GM12878 (cell line): ENCODE measurements at regions not wholly inside any gene's neighbourhood (a gene's known extent, or its start where the extent isn't known, plus 50 kb on each side); places are given as distances from the start of the nearest gene placed in this dataset.

Source experiments
- ATAC-seq: fragments of 200-7000 bp; cut with Tn5 transposase; 3 replicates; pipeline ENCODE4 v1.9.1; 2020; ENCODE audit warnings: mild to moderate bottlenecking, moderate library complexity
- BruUV-seq: library from RNA; stranded (reverse); fragments of 400-500 nt; replicated peaks from 2 replicates; lab custom pipeline; 2021; lab: Mats Ljungman, UMichigan
- CTCF ChIA-PET: fragments of 300-600 bp; sonication (Branson Sonifier 250); formaldehyde crosslinking; extraction: SDS; loops from one replicate; lab custom pipeline; 2021; ENCODE audit warnings: inconsistent platforms; lab: Yijun Ruan, JAX
- POLR2A ChIA-PET: fragments of 350-600 bp; formaldehyde crosslinking; extraction: SDS; loops from one replicate; lab custom pipeline; 2021; ENCODE audit warnings: inconsistent platforms; lab: Charles Lee
- RAD21 ChIA-PET: fragments of 300-600 bp; sonication (Branson Sonifier 250); formaldehyde crosslinking; loops from one replicate; lab custom pipeline; 2023; ENCODE audit warnings: antibody characterized with exemption; ENCODE audit not compliant: unreplicated experiment; lab: Charles Lee
- SMC1A ChIA-PET: fragments of 300-600 bp; sonication (Branson Sonifier 250); formaldehyde crosslinking; loops from one replicate; lab custom pipeline; 2023; ENCODE audit not compliant: unreplicated experiment, uncharacterized antibody; lab: Charles Lee
- DNase-seq: peaks from one replicate; pipeline ENCODE4 v3.0.0-alpha.2; 2011; ENCODE audit warnings: low read depth, low spot score
- FAIRE-seq: peaks from 3 replicates; lab custom pipeline; 2011; peaks lifted over from hg19 to GRCh38; lab: Jason Lieb, UNC
- H2AFZ ChIP-seq: 2 replicates; pipeline ENCODE4 v1.6.0; 2011; ENCODE audit warnings: low read depth, low read length, control low read depth; ENCODE audit not compliant: control insufficient read depth
- H3K27ac ChIP-seq: 2 replicates; pipeline ENCODE4 v1.5.1; 2011; ENCODE audit warnings: control low read depth; ENCODE audit not compliant: control insufficient read depth, insufficient read depth
- H3K27me3 ChIP-seq, 2 experiments: replicated peaks in 1 of 2; 2 replicates each; pipeline versions ENCODE4 v1.6.0 to v1.6.1; 2011; ENCODE audit warnings: low read length in 1 of 2; ENCODE audit not compliant: control insufficient read depth in 2 of 2, insufficient read depth in 2 of 2
- H3K36me3 ChIP-seq, 2 experiments: 2 replicates each; pipeline ENCODE4 v1.5.1; 2011; ENCODE audit warnings: low read length in 1 of 2; ENCODE audit not compliant: control insufficient read depth in 2 of 2, insufficient read depth in 2 of 2
- H3K4me1 ChIP-seq: 2 replicates; pipeline ENCODE4 v1.6.1; 2011; ENCODE audit warnings: mild to moderate bottlenecking, low read length, moderate library complexity, mixed read lengths; ENCODE audit not compliant: control insufficient read depth, insufficient read depth
- H3K4me2 ChIP-seq: 2 replicates; pipeline ENCODE4 v1.6.0; 2011; ENCODE audit warnings: control low read depth; ENCODE audit not compliant: control insufficient read depth, insufficient read depth
- H3K4me3 ChIP-seq: fragments of 200-600 bp; sonication (generic); 2 replicates; pipeline ENCODE4 v1.5.1; 2016
- H3K79me2 ChIP-seq: 2 replicates; pipeline ENCODE4 v1.6.0; 2011; ENCODE audit warnings: low read length; ENCODE audit not compliant: control insufficient read depth, insufficient read depth
- H3K9ac ChIP-seq: 2 replicates; pipeline ENCODE4 v1.8.0; 2011; ENCODE audit warnings: low read length, control low read depth, mixed read lengths; ENCODE audit not compliant: control insufficient read depth, insufficient read depth
- H3K9me3 ChIP-seq: replicated peaks from 3 replicates; pipeline ENCODE4 v1.5.1; 2011; ENCODE audit warnings: mild to moderate bottlenecking, low read length; ENCODE audit not compliant: control insufficient read depth, insufficient read depth
- H4K20me1 ChIP-seq: 2 replicates; pipeline ENCODE4 v1.6.0; 2011; ENCODE audit not compliant: control insufficient read depth, insufficient read depth
- BACH1 ChIP-seq: fragments of 450-650 bp; IDR thresholded peaks from 2 replicates; pipeline ENCODE4 v1.6.1; 2017; ENCODE audit warnings: mild to moderate bottlenecking, borderline replicate concordance
- CBX3 ChIP-seq: fragments of 200-600 bp; sonication (generic); IDR thresholded peaks from 2 replicates; pipeline ENCODE4 v1.6.1; 2016; ENCODE audit warnings: low read depth, borderline replicate concordance
- CEBPB ChIP-seq, 2 experiments: fragments of 150-350 bp in 1 of 2; IDR thresholded peaks; 2 replicates each; pipeline ENCODE4 v1.6.1; 2012 to 2014; ENCODE audit warnings: low read depth in 2 of 2, low read length in 2 of 2, borderline replicate concordance in 1 of 2, inconsistent platforms in 1 of 2
- ETV6 ChIP-seq, 2 experiments: fragments of 450-650 bp in 1 of 2; IDR thresholded peaks in 1 of 2; conservative IDR thresholded peaks in 1 of 2; 2 replicates each; pipeline ENCODE4 v1.6.1; 2014; ENCODE audit warnings: antibody characterized with exemption in 1 of 2, borderline replicate concordance in 1 of 2, low read depth in 1 of 2, mild to moderate bottlenecking in 1 of 2, moderate library complexity in 1 of 2
- HCFC1 ChIP-seq: fragments of 150-350 bp; IDR thresholded peaks from 2 replicates; pipeline ENCODE4 v1.6.1; 2014; ENCODE audit warnings: low read length
- HDAC6 ChIP-seq: fragments of 200-600 bp; sonication (generic); IDR thresholded peaks from one replicate; pipeline ENCODE4 v1.8.0; 2017; ENCODE audit warnings: antibody characterized with exemption; ENCODE audit not compliant: unreplicated experiment
- IKZF2 ChIP-seq, 2 experiments: fragments of 450-650 bp; IDR thresholded peaks; 2 replicates each; pipeline ENCODE4 v1.6.1; 2017; ENCODE audit warnings: mild to moderate bottlenecking in 2 of 2, moderate library complexity in 2 of 2
- MEF2A ChIP-seq: IDR thresholded peaks from 2 replicates; pipeline ENCODE4 v1.6.1; 2011; ENCODE audit warnings: low read depth, mild to moderate bottlenecking, low read length, moderate library complexity; ENCODE audit not compliant: insufficient read depth
- MXI1 ChIP-seq: fragments of 150-350 bp; IDR thresholded peaks from 2 replicates; pipeline ENCODE4 v1.6.1; 2011; ENCODE audit warnings: low read depth, mild to moderate bottlenecking, inconsistent platforms, low read length, improper control_type of control experiment
- POLR2AphosphoS2 ChIP-seq: IDR thresholded peaks from 2 replicates; pipeline ENCODE4 v1.6.1; 2011; ENCODE audit warnings: low read depth, mild to moderate bottlenecking, low read length, improper control_type of control experiment, moderate library complexity
- WRNIP1 ChIP-seq: IDR thresholded peaks from 2 replicates; pipeline ENCODE4 v1.6.1; 2011; ENCODE audit warnings: low read depth, low read length, improper control_type of control experiment, borderline replicate concordance
- YBX1 ChIP-seq: fragments of 450-650 bp; IDR thresholded peaks from 2 replicates; pipeline ENCODE4 v1.6.1; 2016; ENCODE audit warnings: antibody characterized with exemption
- YY1 ChIP-seq: IDR thresholded peaks from 2 replicates; pipeline ENCODE4 v1.6.1; 2011; ENCODE audit warnings: low read depth, mild to moderate bottlenecking, low read length
- WGBS: methylation state at CpG from one replicate; pipeline ENCODE4 v1.1.6; 2016; ENCODE audit warnings: low lambda C conversion rate; ENCODE audit not compliant: insufficient replicate concordance, insufficient coverage; ENCODE audit errors: missing lambda C conversion rate; 5-methylcytosine and 5-hydroxymethylcytosine counted together
- in situ Hi-C: fragments of 300-500 bp; cut with MboI; formaldehyde crosslinking; loops from 9 replicates; pipeline ENCODE4 v1.14.3; 2018; ENCODE audit warnings: mixed read lengths
- intact Hi-C: fragments of 100-400 bp; cut with micrococcal nuclease; formaldehyde crosslinking; loops from one replicate; pipeline ENCODE4 v1.14.2; 2022; ENCODE audit not compliant: unreplicated experiment
- TF ChIP-seq, protein P1 (sequence below): IDR thresholded peaks from 2 replicates; pipeline ENCODE4 v1.6.1; 2012; ENCODE audit warnings: low read depth, low read length, improper control_type of control experiment

DNA sequence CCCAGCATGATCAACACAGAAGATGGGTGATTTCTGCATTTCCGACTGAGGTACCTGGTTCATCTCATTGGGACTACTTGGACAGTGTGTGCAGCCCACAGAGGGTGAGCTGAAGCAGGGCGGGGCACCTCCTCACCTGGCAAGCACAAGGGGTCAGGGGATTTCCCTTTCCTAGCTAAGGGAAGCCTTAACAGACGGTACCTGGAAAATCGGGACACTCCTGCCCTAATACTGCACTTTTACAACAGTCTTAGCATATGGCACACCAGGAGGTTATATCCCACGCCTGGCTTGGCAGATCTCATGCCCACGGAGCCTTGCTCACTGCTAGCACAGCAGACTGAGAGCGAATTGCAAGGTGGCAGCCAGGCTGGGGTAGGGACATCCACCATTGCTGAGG lies 92.9 kb upstream of the GRID2 start:
- DNase-seq (no peak), FAIRE-seq (no peak), ATAC-seq (no peak)
- Histone ChIP-seq H3K27ac (no peak overlapping the region), H2AFZ (no peak overlapping the region), H3K4me2 (no peak overlapping the region), H3K9ac (no peak overlapping the region), H4K20me1 (no peaks in the 10 kb centered on the region), H3K4me3 (no peak overlapping the region), H3K27me3 (no peaks in the 10 kb centered on the region), H3K36me3 (no peaks in the 10 kb centered on the region), H3K9me3 (no peaks in the 10 kb centered on the region), H3K4me1 (no peaks in the 10 kb centered on the region), H3K79me2 (no peaks in the 10 kb centered on the region)
- CTCF ChIA-PET, result no interaction called here
- BruUV-seq, result no TSS peak
- SMC1A ChIA-PET, result no interaction called here
- POLR2A ChIA-PET, result no interaction called here
- intact Hi-C loops, result no loop called here
- TF ChIP-seq IKZF2 (IDR thresholded peaks at IDR 0.05), result no peak
- no peak for TF ChIP-seq MXI1
- 0% methylated on average over 7 of the region's 7 CpGs for WGBS
- in situ Hi-C loops, result no loop called here
- RAD21 ChIA-PET, result no interaction called here

GRCh38 chr4:92215476-92215875 lies 88.3 kb upstream of the GRID2 start:
- no TSS peak for BruUV-seq
- WGBS, result 19% methylated on average over 4 of the region's 4 CpGs
- intact Hi-C loops (no loop called here), in situ Hi-C loops (no loop called here)
- Histone ChIP-seq H3K79me2 (no peaks in the 10 kb centered on the region), H3K27ac (no peak overlapping the region), H3K9me3 (no peaks in the 10 kb centered on the region), H3K4me2 (no peak overlapping the region), H2AFZ (no peak overlapping the region), H3K4me1 (no peaks in the 10 kb centered on the region), H4K20me1 (no peaks in the 10 kb centered on the region), H3K4me3 (no peak overlapping the region), H3K36me3 (no peaks in the 10 kb centered on the region), H3K9ac (no peak overlapping the region), H3K27me3 (no peaks in the 10 kb centered on the region)
- DNase-seq, result no peak
- POLR2A ChIA-PET, result no interaction called here
- RAD21 ChIA-PET, result no interaction called here
- FAIRE-seq, result no peak
- ATAC-seq, result no peak
- CTCF ChIA-PET, result no interaction called here
- SMC1A ChIA-PET, result no interaction called here
- TF ChIP-seq ETV6 (conservative IDR thresholded peaks at IDR 0.05 in 1 of 2, IDR thresholded peaks at IDR 0.05 in 1 of 2; ENCODE audit: borderline replicate concordance in 1 of 2, low read depth in 1 of 2) (no peak), CEBPB (IDR thresholded peaks at IDR 0.05; ENCODE audit: borderline replicate concordance in 1 of 2, low read depth in 2 of 2, low read length in 2 of 2) (no peak), CBX3 (no peak), MEF2A (no peak), YY1 (no peak), HCFC1 (no peak), WRNIP1 (no peak), YBX1 (no peak), POLR2AphosphoS2 (no peak), BACH1 (no peak), HDAC6 (no peak)
- TF ChIP-seq, protein P1, sequence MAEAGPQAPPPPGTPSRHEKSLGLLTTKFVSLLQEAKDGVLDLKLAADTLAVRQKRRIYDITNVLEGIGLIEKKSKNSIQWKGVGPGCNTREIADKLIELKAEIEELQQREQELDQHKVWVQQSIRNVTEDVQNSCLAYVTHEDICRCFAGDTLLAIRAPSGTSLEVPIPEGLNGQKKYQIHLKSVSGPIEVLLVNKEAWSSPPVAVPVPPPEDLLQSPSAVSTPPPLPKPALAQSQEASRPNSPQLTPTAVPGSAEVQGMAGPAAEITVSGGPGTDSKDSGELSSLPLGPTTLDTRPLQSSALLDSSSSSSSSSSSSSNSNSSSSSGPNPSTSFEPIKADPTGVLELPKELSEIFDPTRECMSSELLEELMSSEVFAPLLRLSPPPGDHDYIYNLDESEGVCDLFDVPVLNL, result no peak
